Islet precursor cell (in vitro differentiated cells): ENCODE measurements at regions not wholly inside any gene's neighbourhood (a gene's known extent, or its start where the extent isn't known, plus 50 kb on each side); places are given as distances from the start of the nearest gene placed in this dataset.
"Not testable (repeated sequence)": the region's sequence is repeated elsewhere in the genome, so short reads cannot be mapped to it uniquely, and the experiment has no call there.

ENCODE experiments used
- DNase-seq: peaks from one replicate; pipeline ENCODE4 v3.0.0-alpha.2; 2018

GRCh38 chr5:50898966-50899365 is 232.5 kb downstream of the PARP8 start:
- DNase-seq = no peak

GRCh38 chr5:50900952-50901510 is 234.6 kb downstream of the PARP8 start:
- DNase-seq = no peak

- no peak for DNase-seq
These were observed 237.2 kb downstream of the PARP8 start for GRCh38 chr5:50903651-50904050.

GRCh38 chr5:50905996-50906570 is 239.6 kb downstream of the PARP8 start:
- DNase-seq = no peak

- not testable (repeated sequence) for DNase-seq
These were observed 253.7 kb downstream of the PARP8 start for GRCh38 chr5:50920160-50920559.

GRCh38 chr5:50921366-50922133 is 255.1 kb downstream of the PARP8 start:
- no peak for DNase-seq

- peak; percentile 74 for DNase-seq
These were observed 255.9 kb downstream of the PARP8 start for GRCh38 chr5:50922134-50922941.

GRCh38 chr5:50922942-50923767 is 256.7 kb downstream of the PARP8 start:
- no peak for DNase-seq

- no peak for DNase-seq
These were observed 257.5 kb downstream of the PARP8 start for GRCh38 chr5:50923768-50924494.

GRCh38 chr5:50927953-50928352 is 261.5 kb downstream of the PARP8 start:
- DNase-seq = no peak

GRCh38 chr5:50929174-50929573 is 262.7 kb downstream of the PARP8 start:
- DNase-seq = no peak

GRCh38 chr5:50934343-50934742 is 267.9 kb downstream of the PARP8 start:
- DNase-seq = no peak

GRCh38 chr5:50945139-50945538 is 278.7 kb downstream of the PARP8 start:
- no peak for DNase-seq

GRCh38 chr5:50947906-50948683 is 281.7 kb downstream of the PARP8 start:
- no peak for DNase-seq

GRCh38 chr5:50953290-50953689 is 286.9 kb downstream of the PARP8 start:
- no peak for DNase-seq

- no peak for DNase-seq
These were observed 292.5 kb downstream of the PARP8 start for GRCh38 chr5:50958852-50959457.

- peak; percentile 87 for DNase-seq
These were observed 296.8 kb downstream of the PARP8 start for GRCh38 chr5:50962934-50963872.

- no peak for DNase-seq
These were observed 297.7 kb downstream of the PARP8 start for GRCh38 chr5:50963971-50964745.
